ENCODE measurements at regions not wholly inside any gene's neighbourhood (a gene's known extent, or its start where the extent isn't known, plus 50 kb on each side); places are given as distances from the start of the nearest gene placed in this dataset.
"Not testable (repeated sequence)": the region's sequence is repeated elsewhere in the genome, so short reads cannot be mapped to it uniquely, and the experiment has no call there.

DNA sequence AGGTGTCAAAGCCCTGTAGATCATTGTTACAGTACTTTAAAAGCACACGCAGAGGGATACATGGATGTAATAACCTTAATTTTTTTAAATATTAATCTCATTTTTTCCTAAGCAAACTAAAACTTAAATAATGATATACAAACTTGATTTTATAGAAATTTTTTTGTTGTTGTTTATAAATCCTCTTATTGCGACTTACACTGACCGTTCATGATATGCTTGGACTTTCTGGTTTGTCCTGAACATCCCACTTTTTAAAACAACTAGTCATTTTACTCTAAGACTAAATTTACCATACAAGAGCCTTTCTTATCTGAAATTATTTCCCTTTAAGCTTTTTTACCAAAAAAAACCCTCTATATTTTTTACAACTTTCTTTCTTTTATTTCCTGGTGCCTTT is 2106.0 kb downstream of the PCDH7 start:
- no peak for DNase-seq

DNA sequence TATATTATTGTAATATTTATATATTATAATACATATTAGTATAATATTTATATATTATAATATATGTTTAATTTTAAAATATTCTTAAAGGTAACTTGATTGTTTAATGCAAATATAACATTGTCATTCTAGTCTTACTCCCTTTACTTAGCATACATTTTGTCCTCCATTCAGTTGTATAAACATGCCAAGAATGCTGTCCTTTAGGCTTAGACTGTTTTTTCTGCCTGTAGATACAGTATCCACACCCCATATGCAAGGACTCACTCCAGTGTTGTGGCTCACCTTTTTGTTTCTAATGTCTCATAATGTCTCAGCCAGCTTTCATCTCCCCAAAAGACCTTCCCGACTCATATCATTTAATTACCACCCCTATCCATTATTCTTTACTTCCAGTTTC is 2110.0 kb downstream of the PCDH7 start:
- DNase-seq: no peak

GRCh38 chr4:32831104-32831503 is 2110.9 kb downstream of the PCDH7 start:
- no peak for DNase-seq

DNA sequence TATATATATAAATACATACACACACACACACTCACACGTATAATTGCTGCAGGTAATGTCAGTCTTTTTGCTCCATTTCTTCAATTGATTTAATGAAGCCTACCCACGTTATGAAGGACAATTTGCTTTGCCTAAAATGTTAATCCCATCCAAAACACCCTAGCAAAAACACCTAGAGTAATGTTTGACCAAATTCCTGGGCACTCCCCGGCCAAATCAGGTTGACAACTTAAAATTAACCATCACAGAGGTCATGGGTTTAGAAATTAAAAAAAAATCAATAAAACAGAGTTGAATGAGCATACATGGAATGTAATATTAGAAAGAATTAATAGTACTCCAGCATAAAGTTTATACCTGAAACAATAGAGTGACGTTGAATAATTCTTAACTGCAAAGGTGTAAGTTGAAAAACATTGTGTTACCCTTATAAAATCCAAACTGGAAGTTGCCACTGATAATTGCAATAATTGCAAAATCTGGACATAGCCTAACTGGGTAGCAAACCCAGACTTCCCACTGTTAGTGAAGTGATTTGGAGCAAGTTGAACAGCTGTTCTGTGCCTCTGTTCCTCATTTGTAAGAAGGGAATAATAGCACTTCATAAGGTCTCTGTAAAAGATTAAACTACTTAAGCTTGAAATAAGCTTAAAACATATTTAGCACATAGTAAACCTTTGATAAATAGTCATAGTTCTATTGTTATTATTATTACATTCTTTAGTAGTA is 2120.5 kb downstream of the PCDH7 start:
- no peak for DNase-seq

DNA sequence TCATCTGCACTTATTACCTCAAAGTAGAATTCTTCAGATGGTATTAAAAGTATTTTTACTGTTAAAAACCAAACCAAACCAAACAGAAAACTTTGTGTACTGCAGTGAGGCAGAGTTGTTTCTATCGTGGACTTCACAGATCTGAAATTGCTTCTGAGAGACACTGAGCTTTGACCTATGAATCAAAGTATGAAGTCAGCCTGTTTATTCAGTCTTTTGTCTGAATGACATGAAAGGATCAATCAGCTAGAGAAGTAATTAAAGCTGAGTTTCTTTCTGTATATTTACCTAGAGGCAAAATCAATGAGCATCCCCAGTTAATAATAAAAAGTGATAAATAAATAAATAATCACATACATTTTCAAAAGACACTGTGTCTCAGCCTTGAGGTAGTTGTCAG is 2121.0 kb downstream of the PCDH7 start:
- DNase-seq: no peak

DNA sequence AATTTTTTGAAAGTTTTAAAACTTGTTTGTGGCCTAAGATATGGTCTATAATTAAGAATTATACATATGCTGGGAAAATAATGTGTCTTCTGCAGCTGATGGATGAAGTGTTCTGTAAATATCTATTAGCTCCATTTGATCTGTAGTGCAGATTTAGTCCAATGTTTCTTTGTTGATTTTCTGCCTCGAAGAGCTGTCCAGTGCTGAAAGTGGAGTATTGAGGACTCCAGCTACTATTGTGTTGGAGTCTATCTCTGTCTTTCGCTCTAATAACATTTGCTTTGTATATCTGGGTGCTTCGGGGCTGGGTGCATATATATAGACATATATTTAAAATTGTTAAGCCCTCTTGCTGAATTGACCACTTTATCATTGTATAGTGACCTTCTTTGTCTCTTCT is 2127.3 kb downstream of the PCDH7 start:
- DNase-seq: no peak

- no peak for DNase-seq
These were observed 2135.5 kb downstream of the PCDH7 start for GRCh38 chr4:32855622-32856021.

DNA sequence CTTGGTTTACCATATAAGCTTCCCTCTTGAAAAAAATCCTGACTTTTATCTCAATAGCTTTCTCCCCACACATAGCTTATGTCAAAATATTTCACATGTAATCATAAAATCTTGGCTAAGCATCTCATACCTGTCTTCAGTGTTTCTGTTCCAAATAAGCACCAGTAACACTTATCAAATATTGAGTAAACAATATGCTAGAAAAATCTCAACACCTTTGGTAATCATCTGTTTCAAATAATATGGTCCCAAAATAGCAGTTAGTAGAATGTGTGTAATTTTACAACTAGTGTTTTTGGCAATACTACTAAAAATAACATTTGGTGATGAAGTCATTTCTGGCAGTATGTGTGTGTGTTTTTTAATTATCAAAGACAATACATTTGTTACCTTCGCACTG is 2138.2 kb downstream of the PCDH7 start:
- DNase-seq: no peak

DNA sequence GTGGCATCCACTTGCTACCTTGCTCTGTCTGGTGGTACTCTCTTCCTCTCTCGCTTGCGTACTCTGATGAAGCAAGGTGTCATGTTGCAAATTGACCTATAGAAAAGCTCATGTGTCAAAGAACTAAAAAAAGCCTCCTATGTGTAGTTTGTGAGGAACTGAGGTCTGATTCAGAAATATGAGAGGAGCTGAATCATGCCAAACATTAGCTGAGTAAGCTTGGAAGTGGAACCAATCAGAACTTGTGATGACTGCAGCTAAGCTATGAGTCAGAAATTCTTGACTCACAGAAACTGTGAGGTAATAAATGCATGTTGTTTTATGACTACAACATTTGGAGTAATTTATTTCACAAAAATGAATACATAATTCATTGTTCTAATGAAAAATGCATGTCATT is 2138.8 kb downstream of the PCDH7 start:
- no peak for DNase-seq

DNA sequence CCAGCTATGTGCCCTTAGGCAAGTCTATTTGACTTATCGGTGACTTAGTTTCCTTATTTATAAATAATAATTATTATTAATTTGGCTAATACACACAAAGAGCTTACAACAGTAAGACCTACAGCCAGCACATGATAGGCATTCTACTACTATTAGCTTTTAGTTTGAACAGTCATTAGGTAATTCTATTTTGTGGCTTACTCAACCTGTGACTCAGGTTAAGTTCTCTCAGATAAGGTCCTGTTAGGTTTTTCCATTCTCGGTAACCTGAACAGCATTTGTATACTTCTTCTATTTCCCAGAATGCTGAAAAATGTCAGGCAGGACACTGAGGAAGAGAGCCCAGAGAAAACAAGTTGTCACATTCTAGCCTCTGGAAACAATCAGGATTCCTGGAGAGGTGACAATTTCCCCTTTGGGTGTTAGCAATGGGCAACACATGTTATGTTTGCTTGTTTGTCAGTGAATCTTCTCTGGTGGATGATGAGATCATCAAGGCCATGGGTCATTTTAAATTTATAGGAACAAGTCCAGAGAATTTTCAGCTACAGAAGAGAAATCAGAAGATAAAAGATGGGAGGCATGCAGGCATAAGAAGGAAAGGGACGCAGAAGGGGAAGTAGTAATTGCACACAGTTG is 2144.7 kb downstream of the PCDH7 start:
- DNase-seq: no peak

DNA sequence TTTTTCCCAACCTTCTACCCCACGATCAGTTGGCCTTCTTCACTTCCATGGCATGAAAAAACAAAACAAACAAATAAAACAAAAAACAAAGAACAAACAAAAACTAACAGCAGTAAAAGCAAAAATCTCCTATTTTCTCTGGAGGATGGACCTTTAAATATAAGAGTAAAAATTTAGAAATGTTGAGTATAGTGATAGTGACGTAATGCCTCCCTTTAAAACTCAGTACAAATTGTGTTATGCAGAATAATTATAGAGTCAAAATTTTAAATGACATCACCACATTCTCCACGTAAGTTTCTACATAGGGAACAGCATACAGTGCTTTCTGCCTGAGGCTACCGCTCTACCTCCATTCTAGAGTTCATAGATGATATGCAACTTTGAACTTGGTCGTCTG is 2156.4 kb downstream of the PCDH7 start:
- DNase-seq: no peak

DNA sequence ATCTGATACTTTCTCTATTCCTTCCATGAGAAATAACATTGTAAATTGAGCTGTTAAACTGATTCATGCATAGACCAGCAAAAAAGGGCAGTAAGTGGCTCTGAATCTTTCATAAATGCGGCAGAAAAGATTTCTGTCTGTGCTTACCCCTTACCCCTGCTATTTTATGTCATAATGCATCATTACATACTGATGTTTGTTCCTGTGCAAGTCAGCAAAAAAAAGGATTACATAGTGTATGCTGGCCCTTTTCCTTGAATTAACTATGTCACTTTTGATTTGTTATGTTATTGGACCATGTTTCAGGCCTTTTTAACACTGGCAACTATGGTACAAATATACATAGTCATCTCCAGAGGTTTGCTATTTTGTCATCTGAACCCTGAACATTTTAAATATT is 2159.7 kb downstream of the PCDH7 start:
- DNase-seq: no peak

DNA sequence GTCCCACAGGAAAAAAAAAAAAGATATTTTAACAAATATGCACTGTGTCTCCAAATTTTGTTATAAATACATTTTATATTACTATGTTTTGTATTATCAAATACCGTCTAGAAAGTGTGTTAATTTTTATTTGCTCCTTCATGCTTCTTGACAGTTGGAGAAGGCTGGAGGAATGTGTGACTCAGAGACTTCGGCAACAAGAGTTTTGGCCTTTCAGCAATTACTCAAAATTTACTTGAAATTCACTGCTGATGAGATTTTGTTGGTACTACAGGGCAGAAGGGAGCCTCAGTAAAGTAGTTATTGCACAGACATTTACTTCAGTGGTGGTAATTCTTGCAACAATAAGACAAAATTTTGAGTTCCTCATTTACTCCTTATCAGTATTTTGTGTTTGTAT is 2164.0 kb downstream of the PCDH7 start:
- DNase-seq: no peak

GRCh38 chr4:32890398-32890797 is 2170.2 kb downstream of the PCDH7 start:
- DNase-seq: no peak

DNA sequence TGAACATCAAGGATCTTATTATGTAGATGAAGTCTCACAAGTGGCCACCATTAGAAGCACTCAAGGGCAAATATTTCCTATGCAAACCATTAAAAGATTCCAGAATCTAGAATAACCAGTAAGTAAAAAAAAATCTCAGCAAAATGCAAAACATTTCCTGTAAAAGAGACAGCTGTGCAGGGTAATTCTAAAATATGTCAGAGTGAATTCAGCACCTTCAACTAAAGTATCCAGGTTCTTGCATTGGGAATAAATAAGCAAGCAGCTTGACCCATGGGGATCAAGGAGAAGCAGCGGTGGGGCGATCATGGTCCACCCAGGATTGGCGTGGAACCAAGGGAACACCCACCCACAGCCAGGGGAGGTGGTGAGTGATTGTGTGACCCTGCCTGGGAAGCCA is 2188.9 kb downstream of the PCDH7 start:
- DNase-seq: no peak

GRCh38 chr4:32909736-32910135 is 2189.6 kb downstream of the PCDH7 start:
- no peak for DNase-seq

- no peak for DNase-seq
These were observed 2197.4 kb downstream of the PCDH7 start for GRCh38 chr4:32917586-32917985.

- no peak for DNase-seq
These were observed 2209.9 kb downstream of the PCDH7 start for GRCh38 chr4:32929796-32930699.

DNA sequence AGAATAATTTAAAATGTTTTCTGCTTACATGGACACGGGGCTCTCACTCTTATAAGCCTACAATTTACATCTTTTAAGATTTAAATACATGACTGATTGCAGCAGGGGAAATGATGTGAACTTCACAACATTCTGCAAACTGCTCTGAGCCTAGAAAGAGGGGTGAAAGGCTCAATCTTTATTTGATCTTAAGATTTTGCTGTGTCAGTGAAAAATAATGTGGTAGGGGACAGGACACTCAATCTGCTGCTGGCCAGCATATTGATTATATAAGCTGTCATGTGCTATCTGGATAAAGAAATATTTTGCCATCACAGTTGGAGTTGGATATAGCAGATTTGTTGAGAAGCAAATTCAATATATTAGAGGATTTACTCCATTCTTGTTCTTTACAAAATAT is 2210.5 kb downstream of the PCDH7 start:
- no peak for DNase-seq

- DNase-seq: no peak
These were observed 2211.3 kb downstream of the PCDH7 start for GRCh38 chr4:32931475-32931874.

DNA sequence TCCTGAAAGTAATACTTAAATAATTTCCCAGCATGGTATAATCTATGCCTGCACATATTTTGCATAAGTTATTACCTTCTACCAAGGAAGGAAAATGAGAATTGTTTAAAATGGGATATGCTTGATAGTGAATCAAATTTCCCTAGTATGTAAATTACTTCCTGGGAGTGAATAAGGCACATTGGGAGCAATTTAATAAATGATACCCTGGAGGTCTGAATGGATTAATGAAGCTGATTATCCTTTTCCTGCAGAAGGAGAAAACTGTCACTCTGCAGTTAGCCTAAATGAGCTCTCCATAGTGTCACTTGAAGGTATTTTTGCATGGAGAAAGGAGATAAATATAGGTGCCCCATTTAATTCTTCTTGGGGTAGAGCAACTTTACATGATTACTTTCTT is 2212.0 kb downstream of the PCDH7 start:
- DNase-seq: no peak

- DNase-seq: not testable (repeated sequence)
These were observed 2219.1 kb downstream of the PCDH7 start for GRCh38 chr4:32939222-32939621.

DNA sequence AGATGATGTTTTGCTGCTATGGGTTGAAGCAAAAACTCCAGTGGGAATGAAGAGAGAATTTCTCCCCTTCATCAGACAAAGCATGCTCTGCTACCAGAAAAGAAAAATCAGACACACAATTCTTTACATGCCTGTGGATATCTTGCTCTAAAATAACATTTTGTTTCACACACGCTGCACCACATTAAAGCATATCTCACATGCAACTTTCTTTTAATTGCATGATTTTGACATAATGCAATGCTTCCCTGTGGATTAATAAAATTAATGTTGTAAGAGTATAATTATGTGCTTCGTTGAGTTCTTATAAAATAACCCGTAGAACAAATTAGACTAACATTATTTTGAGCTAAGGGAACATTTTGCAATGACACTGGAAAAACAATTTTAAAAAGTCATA is 2230.7 kb downstream of the PCDH7 start:
- DNase-seq: no peak

DNA sequence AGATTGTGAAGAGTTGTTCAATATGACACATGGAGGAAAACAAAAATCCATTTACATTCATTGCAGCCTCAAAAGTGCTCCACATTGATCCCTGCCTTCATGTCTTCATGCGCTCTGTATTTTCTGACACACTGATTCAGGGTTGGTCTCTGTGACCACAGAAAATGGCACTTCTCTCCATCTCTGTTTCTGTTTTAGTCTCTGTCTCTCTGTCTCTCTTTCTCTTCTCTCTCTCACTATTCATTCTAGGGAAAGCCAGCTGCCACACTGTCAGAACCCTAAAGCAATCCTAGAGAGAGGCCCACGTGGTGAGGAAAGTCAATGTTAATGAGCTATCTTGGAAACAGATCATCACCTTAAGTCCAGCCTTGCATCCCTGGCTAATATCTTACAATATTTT is 2238.4 kb downstream of the PCDH7 start:
- DNase-seq: no peak

Data from COR-L47 (cell line).